K562 (cell line): ENCODE measurements at regions not wholly inside any gene's neighbourhood (a gene's known extent, or its start where the extent isn't known, plus 50 kb on each side); places are given as distances from the start of the nearest gene placed in this dataset.

ENCODE experiments used
- ATAC-seq: fragments of 200-7000 bp; cut with Tn5 transposase; 3 replicates; pipeline ENCODE4 v1.9.1; 2020; ENCODE audit warnings: moderate library complexity
- BruUV-seq: library from RNA; stranded (reverse); fragments of 400-500 nt; replicated peaks from 2 replicates; lab custom pipeline; 2021; lab: Mats Ljungman, UMichigan
- CTCF ChIA-PET: fragments of 300-600 bp; formaldehyde crosslinking; extraction: SDS; loops from one replicate; lab custom pipeline; 2021; ENCODE audit warnings: low intra/inter-chr PET ratio; lab: Yijun Ruan, JAX
- POLR2A ChIA-PET: fragments of 300-600, 350-650 bp; sonication (Branson Sonifier 250); formaldehyde crosslinking; extraction: SDS; loops from one replicate; lab custom pipeline; 2021; ENCODE audit warnings: antibody characterized with exemption, inconsistent platforms; lab: Yijun Ruan, JAX
- DNase-seq, 4 experiments: peaks; one replicate each; pipeline versions ENCODE4 v3.0.0 to v3.0.0-alpha.2; 2011 to 2018; ENCODE audit warnings: low spot score in 3 of 4, mixed read lengths in 3 of 4; ENCODE audit errors: extremely low read depth in 1 of 4
- FAIRE-seq: peaks from 2 replicates; lab custom pipeline; 2011; peaks lifted over from hg19 to GRCh38; lab: Jason Lieb, UNC
- H2AFZ ChIP-seq: 2 replicates; pipeline ENCODE4 v1.6.0; 2011; ENCODE audit warnings: low read depth, low read length, control low read depth, inconsistent platforms
- H3K27ac ChIP-seq: fragments of 200-600 bp; 3 replicates; pipeline ENCODE4 v1.8.0; 2011; ENCODE audit warnings: low read depth, mild to moderate bottlenecking, control low read depth, inconsistent platforms, low read length, moderate library complexity, mixed read lengths; ENCODE audit errors: extremely low read depth
- H3K27me3 ChIP-seq, 2 experiments: fragments of 300-600 bp in 1 of 2; 2 replicates in 1 of 2; 3 replicates in 1 of 2; pipeline versions ENCODE4 v1.6.0 to v1.8.0; 2011; ENCODE audit warnings: inconsistent platforms in 2 of 2, low read length in 2 of 2, mild to moderate bottlenecking in 1 of 2, mixed read lengths in 1 of 2, moderate library complexity in 1 of 2; ENCODE audit not compliant: control insufficient read depth in 2 of 2, insufficient read depth in 2 of 2
- H3K36me3 ChIP-seq: fragments of 300-600 bp; 3 replicates; pipeline ENCODE4 v1.8.0; 2011; ENCODE audit warnings: mild to moderate bottlenecking, low read length, inconsistent platforms; ENCODE audit not compliant: control insufficient read depth, insufficient read depth
- H3K4me1 ChIP-seq, 2 experiments: fragments of 200-600 bp in 1 of 2; replicated peaks in 1 of 2; 2 replicates in 1 of 2; 3 replicates in 1 of 2; pipeline versions ENCODE4 v1.5.1 to v1.8.0; 2011; ENCODE audit warnings: inconsistent platforms in 2 of 2, low read length in 2 of 2, mild to moderate bottlenecking in 1 of 2, mixed read lengths in 1 of 2, moderate library complexity in 1 of 2; ENCODE audit not compliant: control insufficient read depth in 2 of 2, insufficient read depth in 2 of 2
- H3K4me2 ChIP-seq: 2 replicates; pipeline ENCODE4 v1.6.1; 2011; ENCODE audit warnings: low read length, control low read depth, inconsistent platforms, mixed read lengths; ENCODE audit not compliant: insufficient read depth
- H3K4me3 ChIP-seq: fragments of 200-600 bp; sonication (generic), shearing (Covaris generic); 2 replicates; pipeline ENCODE4 v1.5.1; 2016; ENCODE audit warnings: control low read depth, inconsistent platforms
- H3K79me2 ChIP-seq: fragments of 200-600 bp; 3 replicates; pipeline ENCODE4 v1.8.0; 2011; ENCODE audit warnings: low read length, inconsistent platforms; ENCODE audit not compliant: control insufficient read depth, insufficient read depth
- H3K9ac ChIP-seq, 2 experiments: 2 replicates each; pipeline versions ENCODE4 v1.6.0 to v1.6.1; 2011; ENCODE audit warnings: low read depth in 2 of 2, low read length in 2 of 2, control low read depth in 1 of 2, inconsistent platforms in 1 of 2, mild to moderate bottlenecking in 1 of 2, mixed read lengths in 1 of 2; ENCODE audit not compliant: insufficient read depth in 1 of 2
- H3K9me1 ChIP-seq: one replicate; pipeline ENCODE4 v1.6.0; 2011; ENCODE audit warnings: inconsistent platforms, mild to moderate bottlenecking, low read length, moderate library complexity; ENCODE audit not compliant: control insufficient read depth, insufficient read depth
- H3K9me3 ChIP-seq: replicated peaks from 2 replicates; pipeline ENCODE4 v1.5.1; 2011; ENCODE audit warnings: low read depth, low read length, inconsistent platforms; ENCODE audit not compliant: control insufficient read depth, insufficient read depth
- H4K20me1 ChIP-seq: replicated peaks from 2 replicates; pipeline ENCODE4 v1.6.1; 2011; ENCODE audit warnings: low read length, inconsistent platforms, mixed read lengths; ENCODE audit not compliant: control insufficient read depth, insufficient read depth
- ETS2 ChIP-seq: IDR thresholded peaks from 2 replicates; pipeline ENCODE4 v1.6.1; 2016; ENCODE audit warnings: borderline replicate concordance, missing genetic modification characterization, mild to moderate bottlenecking, moderate library complexity, missing compliant biosample characterization; ENCODE audit not compliant: poor library complexity, severe bottlenecking
- HLTF ChIP-seq: fragments of 450-650 bp; IDR thresholded peaks from 2 replicates; pipeline ENCODE4 v1.6.1; 2016
- JUND ChIP-seq, 2 experiments: IDR thresholded peaks; 2 replicates in 1 of 2; 3 replicates in 1 of 2; pipeline ENCODE4 v1.6.1; 2011; ENCODE audit warnings: borderline replicate concordance in 2 of 2, low read depth in 2 of 2, low read length in 2 of 2, improper control_type of control experiment in 1 of 2, missing biosample characterization in 1 of 2, missing genetic modification characterization in 1 of 2, missing genetic modification reagents in 1 of 2
- MYBL2 ChIP-seq, 2 experiments: fragments of 450-650 bp in 1 of 2; sonication (generic) in 1 of 2; formaldehyde crosslinking in 1 of 2; IDR thresholded peaks; 2 replicates each; pipeline versions ENCODE4 v1.6.1 to v1.8.1; 2017 to 2022; ENCODE audit warnings: borderline replicate concordance in 1 of 2, inconsistent platforms in 1 of 2, low read depth in 1 of 2, mild to moderate bottlenecking in 1 of 2, missing genetic modification reagents in 1 of 2, moderate library complexity in 1 of 2
- NCOA2 ChIP-seq, 2 experiments: fragments of 450-650 bp; IDR thresholded peaks; 2 replicates each; pipeline ENCODE4 v1.6.1; 2018; ENCODE audit warnings: mild to moderate bottlenecking in 2 of 2, moderate library complexity in 1 of 2; ENCODE audit not compliant: partially characterized antibody in 2 of 2
- NFE2 ChIP-seq: IDR thresholded peaks from 2 replicates; pipeline ENCODE4 v1.6.1; 2014; ENCODE audit warnings: antibody characterized with exemption, low read depth
- NFIX ChIP-seq: fragments of 250-450 bp; sonication (Bioruptor Pico); IDR thresholded peaks from 2 replicates; pipeline ENCODE4 v1.4.0; 2020; ENCODE audit warnings: low read depth, mild to moderate bottlenecking, moderate library complexity
- PATZ1 ChIP-seq: fragments of 250-450 bp; sonication (Bioruptor Pico); IDR thresholded peaks from 2 replicates; pipeline ENCODE4 v1.5.0; 2020; ENCODE audit warnings: mild to moderate bottlenecking, borderline replicate concordance
- PYGO2 ChIP-seq: fragments of 450-650 bp; IDR thresholded peaks from 2 replicates; pipeline ENCODE4 v1.6.1; 2016; ENCODE audit warnings: mild to moderate bottlenecking, missing genetic modification characterization, moderate library complexity, missing compliant biosample characterization
- RBM14 ChIP-seq: fragments of 200-400 bp; formaldehyde crosslinking; IDR thresholded peaks from 2 replicates; pipeline ENCODE4 v1.6.1; 2018; ENCODE audit warnings: low read depth, mild to moderate bottlenecking, low read length, moderate library complexity, borderline replicate concordance; ENCODE audit not compliant: insufficient read depth
- SMAD1 ChIP-seq: fragments of 150-350 bp; IDR thresholded peaks from 2 replicates; pipeline ENCODE4 v1.6.1; 2014; ENCODE audit warnings: low read length, low read depth; ENCODE audit not compliant: partially characterized antibody
- SRF ChIP-seq, 2 experiments: fragments of 250-450, 450-650 bp in 1 of 2; sonication (Bioruptor Pico) in 1 of 2; sonication (generic) in 1 of 2; formaldehyde crosslinking; IDR thresholded peaks; 2 replicates each; pipeline versions ENCODE4 v1.5.0 to v1.5.1; 2020 to 2022; ENCODE audit warnings: mild to moderate bottlenecking in 1 of 2, missing genetic modification reagents in 1 of 2
- SRSF1 ChIP-seq: fragments of 200-400 bp; formaldehyde crosslinking; IDR thresholded peaks from 2 replicates; pipeline ENCODE4 v1.6.1; 2017; ENCODE audit warnings: mild to moderate bottlenecking, low read depth, low read length, moderate library complexity
- TGIF2 ChIP-seq: sonication (generic); formaldehyde crosslinking; IDR thresholded peaks from 2 replicates; pipeline ENCODE4 v1.8.1; 2022; ENCODE audit warnings: mild to moderate bottlenecking, missing genetic modification reagents, moderate library complexity
- WGBS: fragments of 100-300 bp; shearing (Covaris generic); methylation state at CpG from one replicate; pipeline ENCODE4 v1.1.6; 2016; ENCODE audit warnings: low coverage, mixed read lengths; ENCODE audit not compliant: insufficient coverage; ENCODE audit errors: missing lambda C conversion rate; 5-methylcytosine and 5-hydroxymethylcytosine counted together
- in situ Hi-C: fragments of 300-500 bp; cut with MboI; formaldehyde crosslinking; loops from 4 replicates; pipeline ENCODE4 v1.15.0; 2018; ENCODE audit warnings: inconsistent platforms, mixed read lengths
- intact Hi-C: fragments of 100-400 bp; cut with micrococcal nuclease; formaldehyde crosslinking; loops from 2 replicates; pipeline ENCODE4 v1.14.2; 2022
- TF ChIP-seq, protein P1 (sequence below): sonication (generic); formaldehyde crosslinking; IDR thresholded peaks from 2 replicates; pipeline ENCODE4 v1.8.1; 2023; ENCODE audit warnings: mild to moderate bottlenecking, missing genetic modification reagents
- TF ChIP-seq, protein P2 (sequence below): fragments of 200-800 bp; sonication (Bioruptor generic); IDR thresholded peaks from 2 replicates; pipeline ENCODE4 v1.6.1; 2017; ENCODE audit warnings: missing genetic modification characterization, missing compliant biosample characterization

GRCh38 chr12:30828686-30829085 lies 73.9 kb upstream of the CAPRIN2 start:
- BruUV-seq: no TSS peak
- no peak for FAIRE-seq
- Histone ChIP-seq H3K36me3 (no peaks in the 10 kb centered on the region), H4K20me1 (no peaks in the 10 kb centered on the region), H3K4me1 (no peaks in the 10 kb centered on the region), H3K4me2 (no peak overlapping the region), H3K9ac (no peak overlapping the region), H2AFZ (no peak overlapping the region), H3K4me3 (no peak overlapping the region), H3K27me3 (peaks cover 0 to 46% of the 10 kb centered on the region in 2 experiments; a peak in 3 of 5 replicates), H3K27ac (no peak overlapping the region), H3K9me3 (no peaks in the 10 kb centered on the region), H3K9me1 (no peaks in the 10 kb centered on the region), H3K79me2 (no peaks in the 10 kb centered on the region)
- 0% methylated on average over 4 of the region's 4 CpGs for WGBS
- DNase-seq: no peak
- ChIA-PET CTCF (no interaction called here), POLR2A (interaction anchor here (0.7 kb wide), 1 partner anchor 12 kb away, joined by 3 read pairs; no protein-coding TSS in a partner anchor)
- no peak for ATAC-seq
- intact Hi-C loops (no loop called here), in situ Hi-C loops (no loop called here)
- TF ChIP-seq NFE2 (no peak), PATZ1 (no peak), SMAD1 (no peak), SRF (CRISPR knock-in tag; IDR thresholded peaks at IDR 0.05) (no peak), HLTF (no peak), NCOA2 (IDR thresholded peaks at IDR 0.05; ENCODE audit: partially characterized antibody in 2 of 2) (no peak), TGIF2 (no peak), SRSF1 (no peak), NFIX (CRISPR knock-in tag) (no peak), MYBL2 (IDR thresholded peaks at IDR 0.05; ENCODE audit: low read depth) (no peak), MYBL2 (CRISPR knock-in tag; IDR thresholded peaks at IDR 0.05; ENCODE audit: borderline replicate concordance) (no peak), JUND (IDR thresholded peaks at IDR 0.05; ENCODE audit: borderline replicate concordance, low read depth, low read length) (no peak), JUND (tag; IDR thresholded peaks at IDR 0.05; ENCODE audit: borderline replicate concordance, low read depth, low read length) (no peak), ETS2 (tag) (no peak), PYGO2 (no peak), RBM14 (no peak)
- TF ChIP-seq, protein P1, sequence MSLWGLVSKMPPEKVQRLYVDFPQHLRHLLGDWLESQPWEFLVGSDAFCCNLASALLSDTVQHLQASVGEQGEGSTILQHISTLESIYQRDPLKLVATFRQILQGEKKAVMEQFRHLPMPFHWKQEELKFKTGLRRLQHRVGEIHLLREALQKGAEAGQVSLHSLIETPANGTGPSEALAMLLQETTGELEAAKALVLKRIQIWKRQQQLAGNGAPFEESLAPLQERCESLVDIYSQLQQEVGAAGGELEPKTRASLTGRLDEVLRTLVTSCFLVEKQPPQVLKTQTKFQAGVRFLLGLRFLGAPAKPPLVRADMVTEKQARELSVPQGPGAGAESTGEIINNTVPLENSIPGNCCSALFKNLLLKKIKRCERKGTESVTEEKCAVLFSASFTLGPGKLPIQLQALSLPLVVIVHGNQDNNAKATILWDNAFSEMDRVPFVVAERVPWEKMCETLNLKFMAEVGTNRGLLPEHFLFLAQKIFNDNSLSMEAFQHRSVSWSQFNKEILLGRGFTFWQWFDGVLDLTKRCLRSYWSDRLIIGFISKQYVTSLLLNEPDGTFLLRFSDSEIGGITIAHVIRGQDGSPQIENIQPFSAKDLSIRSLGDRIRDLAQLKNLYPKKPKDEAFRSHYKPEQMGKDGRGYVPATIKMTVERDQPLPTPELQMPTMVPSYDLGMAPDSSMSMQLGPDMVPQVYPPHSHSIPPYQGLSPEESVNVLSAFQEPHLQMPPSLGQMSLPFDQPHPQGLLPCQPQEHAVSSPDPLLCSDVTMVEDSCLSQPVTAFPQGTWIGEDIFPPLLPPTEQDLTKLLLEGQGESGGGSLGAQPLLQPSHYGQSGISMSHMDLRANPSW (CRISPR knock-in tag): no peak
- TF ChIP-seq, protein P2, sequence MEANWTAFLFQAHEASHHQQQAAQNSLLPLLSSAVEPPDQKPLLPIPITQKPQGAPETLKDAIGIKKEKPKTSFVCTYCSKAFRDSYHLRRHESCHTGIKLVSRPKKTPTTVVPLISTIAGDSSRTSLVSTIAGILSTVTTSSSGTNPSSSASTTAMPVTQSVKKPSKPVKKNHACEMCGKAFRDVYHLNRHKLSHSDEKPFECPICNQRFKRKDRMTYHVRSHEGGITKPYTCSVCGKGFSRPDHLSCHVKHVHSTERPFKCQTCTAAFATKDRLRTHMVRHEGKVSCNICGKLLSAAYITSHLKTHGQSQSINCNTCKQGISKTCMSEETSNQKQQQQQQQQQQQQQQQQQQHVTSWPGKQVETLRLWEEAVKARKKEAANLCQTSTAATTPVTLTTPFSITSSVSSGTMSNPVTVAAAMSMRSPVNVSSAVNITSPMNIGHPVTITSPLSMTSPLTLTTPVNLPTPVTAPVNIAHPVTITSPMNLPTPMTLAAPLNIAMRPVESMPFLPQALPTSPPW (CRISPR knock-in tag): no peak
